CD4-positive, alpha-beta T cell (primary cell): ENCODE measurements at regions not wholly inside any gene's neighbourhood (a gene's known extent, or its start where the extent isn't known, plus 50 kb on each side); places are given as distances from the start of the nearest gene placed in this dataset.

Experiments used
- ATAC-seq: fragments of 200-7000 bp; cut with Tn5 transposase; one replicate; pipeline ENCODE4 v1.10.0; 2022; ENCODE audit warnings: mild to moderate bottlenecking; ENCODE audit not compliant: poor library complexity
- CTCF ChIA-PET: fragments of 350-600 bp; sonication (Branson Sonifier 250); formaldehyde crosslinking; loops from one replicate; lab custom pipeline; 2021; ENCODE audit warnings: antibody characterized with exemption, inconsistent platforms; lab: Charles Lee
- POLR2A ChIA-PET: fragments of 350-600 bp; sonication (Branson Sonifier 250); formaldehyde crosslinking; loops from one replicate; lab custom pipeline; 2021; ENCODE audit warnings: antibody characterized with exemption, inconsistent platforms; lab: Charles Lee
- DNase-seq, 14 experiments: peaks; one replicate each; pipeline ENCODE4 v3.0.0-alpha.2; 2013 to 2020; ENCODE audit warnings: mixed read lengths in 2 of 14
- H3K27ac ChIP-seq, 2 donors: one replicate each; pipeline versions ENCODE4 v1.5.1 to v1.7.0; 2013; ENCODE audit warnings: low read length in 2 of 2, low read depth in 1 of 2, mild to moderate bottlenecking in 1 of 2
- H3K27me3 ChIP-seq, 2 experiments: 1 replicate in 1 of 2; 2 replicates in 1 of 2; pipeline versions ENCODE4 v1.6.1 to v1.7.0; 2013; ENCODE audit warnings: low read length in 2 of 2, control low read depth in 1 of 2, mild to moderate bottlenecking in 1 of 2, moderate library complexity in 1 of 2; ENCODE audit not compliant: insufficient read depth in 2 of 2, control insufficient read depth in 1 of 2
- H3K36me3 ChIP-seq: one replicate; pipeline ENCODE4 v1.6.1; 2013; ENCODE audit warnings: low read length, control low read depth; ENCODE audit not compliant: insufficient read depth
- H3K4me1 ChIP-seq: one replicate; pipeline ENCODE4 v1.6.1; 2013; ENCODE audit warnings: low read length, control low read depth; ENCODE audit not compliant: insufficient read depth
- H3K4me3 ChIP-seq: one replicate; pipeline ENCODE4 v1.5.1; 2013; ENCODE audit warnings: mild to moderate bottlenecking, low read length, moderate library complexity
- H3K9me3 ChIP-seq, 2 experiments: 1 replicate in 1 of 2; 2 replicates in 1 of 2; pipeline versions ENCODE4 v1.6.1 to v1.7.0; 2013; ENCODE audit warnings: low read length in 2 of 2, mild to moderate bottlenecking in 2 of 2, control low read depth in 1 of 2, moderate library complexity in 1 of 2; ENCODE audit not compliant: control insufficient read depth in 1 of 2, insufficient read depth in 1 of 2
- H3K27ac Mint-ChIP-seq: one replicate; pipeline ENCODE4 v1.8.0; 2020; ENCODE audit warnings: mixed read lengths
- H3K27me3 Mint-ChIP-seq: one replicate; pipeline ENCODE4 v1.8.0; 2021; ENCODE audit warnings: mixed read lengths
- H3K36me3 Mint-ChIP-seq: one replicate; pipeline ENCODE4 v1.8.0; 2021; ENCODE audit warnings: low read depth, mixed read lengths
- H3K4me1 Mint-ChIP-seq: one replicate; pipeline ENCODE4 v1.8.0; 2021; ENCODE audit warnings: low read depth, mixed read lengths
- H3K4me3 Mint-ChIP-seq: one replicate; pipeline ENCODE4 v1.8.0; 2020; ENCODE audit warnings: mild to moderate bottlenecking, mixed read lengths
- H3K9me3 Mint-ChIP-seq: one replicate; pipeline ENCODE4 v1.8.0; 2020; ENCODE audit warnings: mixed read lengths
- CTCF ChIP-seq: fragments of 200-600 bp; IDR thresholded peaks from one replicate; pipeline ENCODE4 v1.8.0; 2022; ENCODE audit warnings: antibody characterized with exemption, mild to moderate bottlenecking
- intact Hi-C, 2 experiments: fragments of 100-400 bp; cut with DNase I in 1 of 2; cut with micrococcal nuclease in 1 of 2; formaldehyde crosslinking; loops; one replicate each; pipeline versions ENCODE4 v1.15.1 to v1.9.0; 2023 to 2025; cut with DNase I, micrococcal nuclease

- Histone ChIP-seq H3K27ac (no peak overlapping the region), H3K27me3 (no peaks in the 10 kb centered on the region), H3K36me3 (no peaks in the 10 kb centered on the region), H3K9me3 (no peaks in the 10 kb centered on the region), H3K4me3 (no peak overlapping the region), H3K4me1 (no peaks in the 10 kb centered on the region)
- Mint-ChIP-seq H3K27me3 (no peaks in the 10 kb centered on the region), H3K9me3 (no peaks in the 10 kb centered on the region), H3K27ac (no peak overlapping the region), H3K4me1 (no peaks in the 10 kb centered on the region), H3K4me3 (no peak overlapping the region), H3K36me3 (peaks cover 16% of the 10 kb centered on the region)
- intact Hi-C loops: no loop called here
- CTCF ChIA-PET: no interaction called here
- ATAC-seq (no peak), DNase-seq (no peak)
- POLR2A ChIA-PET: no interaction called here
- no peak for TF ChIP-seq CTCF
These were observed 50.0 kb upstream of the ACYP2 start for GRCh38 chr2:54065411-54065810.

- DNase-seq (no peak), ATAC-seq (no peak)
- POLR2A ChIA-PET: interaction anchor here (0.7 kb wide), 1 partner anchor 14 kb away, joined by 3 read pairs; no protein-coding TSS in a partner anchor
- CTCF ChIA-PET: no interaction called here
- intact Hi-C loops: no loop called here
- Mint-ChIP-seq H3K36me3 (peaks cover 18% of the 10 kb centered on the region), H3K9me3 (no peaks in the 10 kb centered on the region), H3K4me1 (no peaks in the 10 kb centered on the region), H3K27ac (no peak overlapping the region), H3K27me3 (no peaks in the 10 kb centered on the region), H3K4me3 (no peak overlapping the region)
- H3K36me3 ChIP-seq: no peaks in the 10 kb centered on the region
- no peaks in the 10 kb centered on the region for H3K4me1 ChIP-seq
- no peaks in the 10 kb centered on the region for H3K9me3 ChIP-seq
- no peaks in the 10 kb centered on the region for H3K27me3 ChIP-seq
- H3K4me3 ChIP-seq: no peak overlapping the region
- H3K27ac ChIP-seq: no peak overlapping the region
- no peak for TF ChIP-seq CTCF
These were observed 51.4 kb upstream of the ACYP2 start for GRCh38 chr2:54063967-54064535.

- intact Hi-C loops: no loop called here
- Mint-ChIP-seq H3K4me3 (no peak overlapping the region), H3K4me1 (no peaks in the 10 kb centered on the region), H3K27ac (no peak overlapping the region), H3K36me3 (peaks cover 29% of the 10 kb centered on the region), H3K27me3 (no peaks in the 10 kb centered on the region), H3K9me3 (peaks cover 2% of the 10 kb centered on the region)
- Histone ChIP-seq H3K27me3 (no peaks in the 10 kb centered on the region), H3K36me3 (no peaks in the 10 kb centered on the region), H3K4me3 (no peak overlapping the region), H3K27ac (no peak overlapping the region), H3K4me1 (no peaks in the 10 kb centered on the region), H3K9me3 (no peaks in the 10 kb centered on the region)
- no peak for TF ChIP-seq CTCF
- CTCF ChIA-PET: no interaction called here
- DNase-seq: no peak
- no peak for ATAC-seq
- POLR2A ChIA-PET: no interaction called here
These were observed 53.0 kb upstream of the ACYP2 start for GRCh38 chr2:54062401-54062800.
